T-cell (primary cell): ENCODE measurements at regions not wholly inside any gene's neighbourhood (a gene's known extent, or its start where the extent isn't known, plus 50 kb on each side); places are given as distances from the start of the nearest gene placed in this dataset.

ENCODE experiments used
- ATAC-seq, 4 experiments: fragments of 200-7000 bp in 3 of 4; fragments of 150-1000 bp in 1 of 4; cut with Tn5 transposase; replicated peaks in 1 of 4; 1 replicate in 3 of 4; 2 replicates in 1 of 4; pipeline ENCODE4 v1.10.0; 2021; ENCODE audit warnings: moderate library complexity in 3 of 4, mild to moderate bottlenecking in 2 of 4, moderate number of reproducible peaks in 1 of 4
- CTCF ChIA-PET, 2 donors: fragments of 300-600 bp; sonication (Branson Sonifier 250); formaldehyde crosslinking; loops; one replicate each; lab custom pipeline; 2022; ENCODE audit warnings: antibody characterized with exemption in 2 of 2; lab: Charles Lee
- POLR2A ChIA-PET, 2 donors: fragments of 300-600 bp; sonication (Branson Sonifier 250); formaldehyde crosslinking; loops; one replicate each; lab custom pipeline; 2022; ENCODE audit warnings: antibody characterized with exemption in 2 of 2; lab: Charles Lee
- DNase-seq, 35 experiments: peaks; one replicate each; pipeline versions ENCODE4 v3.0.0 to v3.0.0-alpha.2; 2013 to 2023
- H3K27ac ChIP-seq: one replicate; pipeline ENCODE4 v1.5.1; 2013; ENCODE audit warnings: low read length
- H3K27me3 ChIP-seq, 2 experiments: replicated peaks in 1 of 2; 1 replicate in 1 of 2; 2 replicates in 1 of 2; pipeline versions ENCODE4 v1.6.1 to v1.7.0; 2013; ENCODE audit warnings: low read length in 1 of 2, mixed read lengths in 1 of 2; ENCODE audit not compliant: control insufficient read depth in 2 of 2, insufficient read depth in 2 of 2; ENCODE audit errors: extremely low read depth in 1 of 2
- H3K36me3 ChIP-seq, 2 donors: 1 replicate in 1 of 2; 2 replicates in 1 of 2; pipeline versions ENCODE4 v1.6.1 to v1.7.0; 2013; ENCODE audit warnings: low read length in 1 of 2; ENCODE audit not compliant: control insufficient read depth in 2 of 2, insufficient read depth in 1 of 2; ENCODE audit errors: extremely low read depth in 1 of 2
- H3K4me1 ChIP-seq, 2 experiments: 1 replicate in 1 of 2; 2 replicates in 1 of 2; pipeline versions ENCODE4 v1.6.1 to v1.7.0; 2013; ENCODE audit warnings: low read length in 2 of 2, mixed read lengths in 1 of 2; ENCODE audit not compliant: insufficient read depth in 2 of 2, control insufficient read depth in 1 of 2; ENCODE audit errors: extremely low read depth in 1 of 2
- H3K4me3 ChIP-seq, 2 donors: 1 replicate in 1 of 2; 2 replicates in 1 of 2; pipeline versions ENCODE4 v1.5.1 to v1.7.0; 2013; ENCODE audit warnings: mild to moderate bottlenecking in 2 of 2, low read length in 1 of 2, moderate library complexity in 1 of 2; ENCODE audit not compliant: control insufficient read depth in 1 of 2; ENCODE audit errors: extremely low read depth in 1 of 2
- H3K9me3 ChIP-seq: 2 replicates; pipeline ENCODE4 v1.7.0; 2013
- H3K27ac Mint-ChIP-seq, 2 donors: one replicate each; pipeline ENCODE4 v1.8.0; 2020 to 2021; ENCODE audit warnings: mild to moderate bottlenecking in 2 of 2, mixed read lengths in 2 of 2
- H3K27me3 Mint-ChIP-seq, 2 donors: one replicate each; pipeline ENCODE4 v1.8.0; 2021 to 2022; ENCODE audit warnings: mixed read lengths in 2 of 2
- H3K36me3 Mint-ChIP-seq: one replicate; pipeline ENCODE4 v1.8.0; 2021; ENCODE audit warnings: mixed read lengths
- H3K4me1 Mint-ChIP-seq, 3 donors: one replicate each; pipeline ENCODE4 v1.8.0; 2020 to 2022; ENCODE audit warnings: mixed read lengths in 3 of 3, mild to moderate bottlenecking in 1 of 3
- H3K4me3 Mint-ChIP-seq, 3 donors: one replicate each; pipeline ENCODE4 v1.8.0; 2020 to 2022; ENCODE audit warnings: mild to moderate bottlenecking in 3 of 3, mixed read lengths in 3 of 3, moderate library complexity in 3 of 3
- H3K9me3 Mint-ChIP-seq, 3 donors: one replicate each; pipeline ENCODE4 v1.8.0; 2020 to 2022; ENCODE audit warnings: mixed read lengths in 3 of 3
- WGBS: methylation state at CpG from one replicate; pipeline ENCODE4 v1.1.5; 2013; ENCODE audit warnings: missing lambda C conversion rate; ENCODE audit not compliant: insufficient coverage; 5-methylcytosine and 5-hydroxymethylcytosine counted together

DNA sequence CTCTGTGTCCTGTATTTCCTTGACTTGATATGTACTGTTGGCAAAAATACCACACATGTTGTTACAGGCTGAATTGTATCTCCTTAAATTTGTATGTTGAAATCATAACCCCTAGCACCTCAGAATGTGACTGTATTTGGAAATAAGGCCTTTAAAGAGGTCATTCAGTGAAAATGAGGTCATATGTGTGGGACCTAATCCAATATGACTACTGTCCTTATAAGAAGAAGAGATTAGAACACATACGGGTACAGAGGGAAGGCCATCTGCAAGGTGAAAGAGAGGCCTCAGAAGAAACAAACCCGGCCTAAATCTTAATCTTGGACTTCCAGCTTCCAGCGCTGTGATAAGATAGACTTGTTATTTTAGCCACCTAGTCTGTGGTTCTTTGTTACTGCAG is 202.5 kb downstream of the NUFIP1 start:
- ChIA-PET POLR2A (no interaction called here), CTCF (no interaction called here)
- Mint-ChIP-seq H3K4me1 (no peaks in the 10 kb centered on the region), H3K27ac (no peak overlapping the region), H3K9me3 (no peaks in the 10 kb centered on the region), H3K27me3 (peaks cover 0 to 2% of the 10 kb centered on the region in 2 donors), H3K36me3 (no peaks in the 10 kb centered on the region), H3K4me3 (no peak overlapping the region)
- Histone ChIP-seq H3K9me3 (no peaks in the 10 kb centered on the region), H3K4me3 (no peak overlapping the region), H3K4me1 (no peaks in the 10 kb centered on the region), H3K27ac (no peak overlapping the region), H3K36me3 (no peaks in the 10 kb centered on the region), H3K27me3 (peaks cover 0 to 6% of the 10 kb centered on the region in 2 experiments)
- ATAC-seq (no peak), DNase-seq (no peak)
- no CpG with 5 or more reads among the region's 3 CpGs for WGBS

DNA sequence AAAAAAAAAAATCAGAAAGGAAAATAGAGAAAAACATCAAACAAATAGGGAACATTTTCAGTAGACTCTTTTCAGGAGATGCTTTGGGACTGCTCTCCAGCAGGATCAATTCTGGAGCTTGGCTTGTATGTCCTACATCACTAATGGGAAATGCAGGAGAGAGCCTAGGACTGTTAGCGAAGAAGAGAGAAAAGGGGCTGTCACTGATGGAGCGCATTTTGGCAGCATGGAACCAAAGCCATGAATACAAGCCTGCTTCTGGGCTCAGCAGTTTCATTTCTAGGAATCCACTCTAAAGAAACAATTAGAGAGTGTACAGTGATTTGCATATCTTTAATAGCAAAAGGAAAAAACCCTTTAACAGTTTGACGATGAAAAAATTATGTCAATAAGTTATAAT is 203.9 kb downstream of the NUFIP1 start:
- no peaks in the 10 kb centered on the region for H3K36me3 ChIP-seq
- ChIA-PET CTCF (no interaction called here), POLR2A (no interaction called here)
- no peaks in the 10 kb centered on the region for H3K36me3 Mint-ChIP-seq
- H3K27ac Mint-ChIP-seq: no peak overlapping the region
- no peaks in the 10 kb centered on the region for H3K9me3 ChIP-seq
- H3K27me3 Mint-ChIP-seq: peaks cover 2 to 4% of the 10 kb centered on the region in 2 donors
- no peaks in the 10 kb centered on the region for H3K4me1 Mint-ChIP-seq
- no peaks in the 10 kb centered on the region for H3K9me3 Mint-ChIP-seq
- no peak overlapping the region for H3K4me3 ChIP-seq
- WGBS: 100% methylated on average over 2 of the region's 3 CpGs
- no peaks in the 10 kb centered on the region for H3K4me1 ChIP-seq
- no peak overlapping the region for H3K4me3 Mint-ChIP-seq
- H3K27me3 ChIP-seq: peaks cover 0 to 6% of the 10 kb centered on the region in 2 experiments
- no peak for DNase-seq
- ATAC-seq: no peak
- no peak overlapping the region for H3K27ac ChIP-seq

DNA sequence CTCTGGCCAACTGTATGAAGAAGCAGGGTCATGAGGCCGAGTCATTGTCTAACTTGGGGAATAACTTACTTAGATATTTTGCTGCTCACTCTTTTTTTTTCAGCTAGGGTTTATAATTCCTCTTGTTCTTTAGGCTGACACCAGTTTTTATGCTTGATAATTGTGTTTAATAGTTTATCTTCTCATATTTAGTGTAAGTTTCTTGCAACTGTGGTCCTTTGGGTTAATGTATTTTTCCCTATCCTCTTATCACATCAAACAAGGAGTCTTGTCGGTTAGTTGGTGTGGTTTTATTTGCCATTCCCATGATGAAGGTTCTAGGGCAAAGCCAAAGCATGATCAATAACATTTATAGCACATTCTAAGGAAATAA is 204.6 kb downstream of the NUFIP1 start:
- Mint-ChIP-seq H3K4me1 (no peaks in the 10 kb centered on the region), H3K4me3 (no peak overlapping the region), H3K36me3 (no peaks in the 10 kb centered on the region), H3K9me3 (no peaks in the 10 kb centered on the region), H3K27ac (no peak overlapping the region), H3K27me3 (peaks cover 2 to 4% of the 10 kb centered on the region in 2 donors)
- H3K4me1 ChIP-seq: no peaks in the 10 kb centered on the region
- no CpG with 5 or more reads among the region's 2 CpGs for WGBS
- CTCF ChIA-PET: no interaction called here
- no peak overlapping the region for H3K27ac ChIP-seq
- no peak for ATAC-seq
- H3K9me3 ChIP-seq: no peaks in the 10 kb centered on the region
- H3K27me3 ChIP-seq: peaks cover 0 to 6% of the 10 kb centered on the region in 2 experiments
- no peaks in the 10 kb centered on the region for H3K36me3 ChIP-seq
- H3K4me3 ChIP-seq: no peak overlapping the region
- no peak for DNase-seq
- POLR2A ChIA-PET: interaction anchor here in 1 of 2 donors (0.5 kb wide), 1 partner anchor 32 kb away, joined by 11 read pairs; no protein-coding TSS in a partner anchor

DNA sequence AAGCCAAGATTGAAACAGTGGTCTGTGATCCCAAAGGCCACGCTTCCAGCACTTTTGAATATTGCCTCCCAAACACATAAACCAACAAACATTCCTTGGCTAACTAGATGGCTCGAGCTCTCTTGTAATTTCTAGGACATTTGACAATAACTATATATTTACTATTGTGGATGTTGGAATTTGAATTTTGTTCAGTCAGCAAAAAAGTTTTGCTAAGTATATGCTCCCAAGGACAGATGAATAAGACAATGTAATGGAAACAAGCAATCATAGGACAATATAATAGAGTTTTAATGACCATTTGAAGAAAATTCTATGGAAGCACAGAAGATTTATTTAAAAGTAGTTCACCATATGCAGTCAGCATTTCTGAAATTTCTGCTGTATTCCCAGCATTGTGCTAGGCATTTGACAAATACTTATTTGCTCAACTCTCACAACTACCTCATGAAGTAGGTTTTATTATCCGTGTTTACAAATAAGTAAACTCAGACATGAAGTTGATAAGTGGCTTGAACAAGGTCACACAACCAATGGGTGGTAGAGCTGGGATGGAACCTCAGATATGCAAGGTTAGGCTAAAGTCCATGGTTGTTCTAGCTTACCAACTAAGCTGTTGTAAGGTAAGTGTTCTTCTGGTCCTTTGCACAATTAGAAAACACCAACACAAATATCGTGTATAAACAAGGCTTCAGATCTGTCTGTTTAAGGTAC is 205.1 kb downstream of the NUFIP1 start:
- Histone ChIP-seq H3K27me3 (peaks cover 0 to 6% of the 10 kb centered on the region in 2 experiments), H3K4me3 (no peak overlapping the region), H3K9me3 (no peaks in the 10 kb centered on the region), H3K4me1 (no peaks in the 10 kb centered on the region), H3K27ac (no peak overlapping the region), H3K36me3 (no peaks in the 10 kb centered on the region)
- WGBS: no CpG with 5 or more reads among the region's 4 CpGs
- ChIA-PET CTCF (no interaction called here), POLR2A (interaction anchor here in 1 of 2 donors (0.5 kb wide), 1 partner anchor 33 kb away, joined by 11 read pairs; no protein-coding TSS in a partner anchor)
- Mint-ChIP-seq H3K9me3 (no peaks in the 10 kb centered on the region), H3K4me1 (no peaks in the 10 kb centered on the region), H3K27ac (no peak overlapping the region), H3K36me3 (no peaks in the 10 kb centered on the region), H3K4me3 (no peak overlapping the region), H3K27me3 (peaks cover 2 to 4% of the 10 kb centered on the region in 2 donors)
- no peak for ATAC-seq
- DNase-seq: no peak

DNA sequence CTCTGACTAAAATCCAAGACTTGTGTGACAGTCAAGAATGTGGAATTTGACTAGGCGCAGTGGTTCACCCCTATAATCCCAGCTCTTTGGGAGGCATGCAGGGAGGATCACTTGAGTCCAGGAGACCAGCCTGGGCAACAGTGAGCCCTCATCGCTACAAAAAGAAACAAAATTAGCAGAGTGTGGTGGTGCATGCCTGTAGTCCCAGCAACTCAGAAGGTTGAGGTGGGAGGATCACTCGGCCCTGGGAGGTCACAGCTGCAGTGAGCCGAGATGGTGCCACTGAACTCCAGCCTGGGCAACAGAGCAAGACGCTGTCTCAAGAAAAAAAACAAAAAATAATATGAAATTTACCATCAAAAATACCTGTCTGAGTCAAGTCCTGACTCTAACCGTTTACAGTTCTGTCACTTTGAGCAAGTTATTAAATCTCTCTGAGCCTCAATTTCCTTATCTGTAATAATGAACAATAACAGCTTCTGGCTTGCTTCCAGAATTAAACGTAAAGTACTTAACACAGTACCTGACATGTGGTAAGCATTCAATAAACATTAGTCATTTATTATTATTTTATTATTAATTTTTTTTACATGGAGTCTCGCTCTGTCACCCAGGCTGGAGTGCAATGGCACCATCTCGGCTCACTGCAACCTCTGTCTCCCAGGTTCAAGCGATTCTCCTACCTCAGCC is 204.6 kb upstream of the TSC22D1 start:
- peaks cover 0 to 6% of the 10 kb centered on the region in 2 experiments for H3K27me3 ChIP-seq
- WGBS: 88% methylated on average over 5 of the region's 10 CpGs
- no peaks in the 10 kb centered on the region for H3K36me3 ChIP-seq
- peaks cover 2 to 4% of the 10 kb centered on the region in 2 donors for H3K27me3 Mint-ChIP-seq
- ATAC-seq (no peak), DNase-seq (no peak)
- no peaks in the 10 kb centered on the region for H3K9me3 ChIP-seq
- no peaks in the 10 kb centered on the region for H3K4me1 ChIP-seq
- no peak overlapping the region for H3K27ac ChIP-seq
- H3K4me1 Mint-ChIP-seq: no peaks in the 10 kb centered on the region
- no peak overlapping the region for H3K4me3 Mint-ChIP-seq
- H3K4me3 ChIP-seq: no peak overlapping the region
- H3K36me3 Mint-ChIP-seq: no peaks in the 10 kb centered on the region
- H3K9me3 Mint-ChIP-seq: no peaks in the 10 kb centered on the region
- H3K27ac Mint-ChIP-seq: no peak overlapping the region
- CTCF ChIA-PET: no interaction called here
- POLR2A ChIA-PET: interaction anchor here in 1 of 2 donors (0.6 kb wide), 1 partner anchor 110 kb away, joined by 3 read pairs; no protein-coding TSS in a partner anchor

DNA sequence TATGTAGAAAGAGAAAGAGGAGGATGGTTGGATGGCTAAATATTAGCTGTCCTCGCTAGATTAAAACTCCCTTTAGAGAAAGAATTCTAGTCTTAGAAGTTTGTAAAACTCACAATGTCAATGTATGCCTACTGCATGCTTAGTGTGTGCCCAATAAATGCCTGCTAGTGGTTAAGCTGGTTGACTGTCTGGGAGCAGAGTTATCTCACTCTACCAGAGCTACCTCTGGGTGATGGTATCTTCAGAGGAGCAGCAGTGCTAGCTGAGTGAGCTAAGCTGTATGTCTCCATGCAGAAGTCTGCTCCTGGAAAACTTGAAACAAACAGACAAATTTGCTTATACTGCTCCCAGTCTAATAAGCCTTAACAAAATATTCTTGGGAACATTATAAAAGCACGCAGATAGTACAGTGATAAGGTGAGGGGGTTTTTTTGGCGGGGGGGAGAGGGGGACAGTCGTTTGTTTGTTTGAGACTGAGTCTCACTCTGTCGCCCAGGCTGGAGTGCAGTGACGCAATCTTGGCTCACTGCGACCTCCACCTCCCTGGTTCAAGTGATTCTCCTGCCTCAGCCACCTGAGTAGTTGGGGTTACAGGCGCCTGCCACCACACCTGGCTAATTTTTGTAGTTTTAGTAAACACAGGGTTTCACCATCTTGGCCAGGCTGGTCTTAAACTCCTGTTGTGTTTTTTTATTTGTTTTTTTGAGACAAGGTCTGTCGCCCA is 202.8 kb upstream of the TSC22D1 start:
- Mint-ChIP-seq H3K27me3 (peaks cover under 1 to 4% of the 10 kb centered on the region in 2 donors), H3K4me1 (no peaks in the 10 kb centered on the region), H3K36me3 (no peaks in the 10 kb centered on the region), H3K4me3 (no peak overlapping the region), H3K9me3 (no peaks in the 10 kb centered on the region), H3K27ac (no peak overlapping the region)
- 93% methylated on average over 5 of the region's 9 CpGs for WGBS
- no peaks in the 10 kb centered on the region for H3K4me1 ChIP-seq
- H3K36me3 ChIP-seq: no peaks in the 10 kb centered on the region
- H3K4me3 ChIP-seq: no peak overlapping the region
- no peak overlapping the region for H3K27ac ChIP-seq
- ChIA-PET POLR2A (no interaction called here), CTCF (interaction anchor here (0.5 to 0.6 kb wide), 2 partner anchors 12 to 102 kb away, joined by 3 to 5 read pairs; no protein-coding TSS in a partner anchor)
- no peaks in the 10 kb centered on the region for H3K9me3 ChIP-seq
- DNase-seq: no peak
- peaks cover 0 to 6% of the 10 kb centered on the region in 2 experiments for H3K27me3 ChIP-seq
- ATAC-seq: no peak
